ENCODE measurements at regions not wholly inside any gene's neighbourhood (a gene's known extent, or its start where the extent isn't known, plus 50 kb on each side); places are given as distances from the start of the nearest gene placed in this dataset.

GRCh38 chr13:44320611-44321010 lies 53.0 kb upstream of the SERP2 start (continued):
- TF ChIP-seq PHF8 (conservative IDR thresholded peaks at IDR 0.05; ENCODE audit: low read depth, low read length) (no peak), SP4 (IDR thresholded peaks at IDR 0.05; ENCODE audit: low read length) (no peak), TAF1 (IDR thresholded peaks at IDR 0.05; ENCODE audit: low read depth, low read length) (no peak), EP300 (IDR thresholded peaks at IDR 0.05; ENCODE audit: borderline replicate concordance in 1 of 2, low read depth in 2 of 2, low read length in 2 of 2) (no peak), CHD7 (IDR thresholded peaks at IDR 0.05; ENCODE audit: insufficient replicate concordance, low read length) (no peak), SIX5 (IDR thresholded peaks at IDR 0.05; ENCODE audit: low read depth, low read length) (no peak)
